ENCODE measurements at regions not wholly inside any gene's neighbourhood (a gene's known extent, or its start where the extent isn't known, plus 50 kb on each side); places are given as distances from the start of the nearest gene placed in this dataset.

GRCh38 chr3:182713743-182714517, 79.4 kb upstream of the ATP11B start:
- TF ChIP-seq CTCF (conservative IDR thresholded peaks at IDR 0.05) (peak; percentile 83), ZFX (IDR thresholded peaks at IDR 0.05) (no peak)

All from C4-2B (cell line).